B cell (primary cell): ENCODE measurements at regions not wholly inside any gene's neighbourhood (a gene's known extent, or its start where the extent isn't known, plus 50 kb on each side); places are given as distances from the start of the nearest gene placed in this dataset.

Experiments used
- ATAC-seq: fragments of 200-7000 bp; cut with Tn5 transposase; one replicate; pipeline ENCODE4 v1.10.0; 2021; ENCODE audit warnings: low read depth, mild to moderate bottlenecking, moderate number of reproducible peaks, moderate library complexity
- CTCF ChIA-PET: fragments of 350-600 bp; sonication (Branson Sonifier 250); formaldehyde crosslinking; loops from one replicate; lab custom pipeline; 2021; ENCODE audit warnings: antibody characterized with exemption, inconsistent platforms; lab: Charles Lee
- POLR2A ChIA-PET: fragments of 350-600 bp; sonication (Branson Sonifier 250); formaldehyde crosslinking; loops from one replicate; lab custom pipeline; 2021; ENCODE audit warnings: antibody characterized with exemption; lab: Charles Lee
- DNase-seq: peaks from one replicate; pipeline ENCODE4 v3.0.0; 2013
- H2AFZ ChIP-seq: 2 replicates; pipeline ENCODE4 v1.6.1; 2012; ENCODE audit warnings: mild to moderate bottlenecking, low read depth, low read length; ENCODE audit not compliant: insufficient read depth, poor library complexity, severe bottlenecking
- H3K27ac ChIP-seq, 2 donors: 1 replicate in 1 of 2; 2 replicates in 1 of 2; pipeline ENCODE4 v1.5.1; 2012 to 2013; ENCODE audit warnings: low read length in 2 of 2, mild to moderate bottlenecking in 2 of 2, moderate library complexity in 1 of 2
- H3K27me3 ChIP-seq, 4 experiments: fragments of 200-600 bp in 1 of 4; sonication (generic) in 1 of 4; replicated peaks in 1 of 4; 1 replicate in 2 of 4; 2 replicates in 2 of 4; pipeline versions ENCODE4 v1.6.1 to v1.7.0; 2013 to 2016; ENCODE audit warnings: low read length in 3 of 4, mild to moderate bottlenecking in 2 of 4, mixed read lengths in 1 of 4, moderate library complexity in 1 of 4; ENCODE audit not compliant: insufficient read depth in 4 of 4, control insufficient read depth in 3 of 4; ENCODE audit errors: control extremely low read depth in 1 of 4
- H3K36me3 ChIP-seq, 2 experiments: replicated peaks in 1 of 2; 1 replicate in 1 of 2; 2 replicates in 1 of 2; pipeline versions ENCODE4 v1.6.1 to v1.7.1; 2013; ENCODE audit warnings: low read length in 1 of 2; ENCODE audit not compliant: insufficient read depth in 2 of 2, control insufficient read depth in 1 of 2; ENCODE audit errors: control extremely low read depth in 1 of 2, extremely low read depth in 1 of 2
- H3K4me1 ChIP-seq, 2 donors: fragments of 200-600 bp in 1 of 2; sonication (generic) in 1 of 2; 1 replicate in 1 of 2; 2 replicates in 1 of 2; pipeline versions ENCODE4 v1.5.1 to v1.6.1; 2013 to 2017; ENCODE audit warnings: low read length in 2 of 2; ENCODE audit not compliant: control insufficient read depth in 2 of 2, insufficient read depth in 2 of 2
- H3K4me2 ChIP-seq: replicated peaks from 2 replicates; pipeline ENCODE3; 2012; ENCODE audit warnings: mild to moderate bottlenecking, low read depth, low read length; ENCODE audit not compliant: poor library complexity, severe bottlenecking
- H3K4me3 ChIP-seq, 5 experiments: fragments of 200-600 bp in 1 of 5; sonication (generic) in 1 of 5; 1 replicate in 3 of 5; 2 replicates in 2 of 5; pipeline versions ENCODE4 v1.5.1 to v1.7.0; 2011 to 2016; ENCODE audit warnings: low read length in 4 of 5, mild to moderate bottlenecking in 4 of 5, low read depth in 2 of 5, control low read depth in 1 of 5, moderate library complexity in 1 of 5; ENCODE audit not compliant: insufficient read depth in 1 of 5; ENCODE audit errors: control extremely low read depth in 1 of 5, extremely low read depth in 1 of 5
- H3K79me2 ChIP-seq: fragments of 200-600 bp; sonication (generic); one replicate; pipeline ENCODE4 v1.6.0; 2016; ENCODE audit warnings: low read length; ENCODE audit not compliant: control insufficient read depth, insufficient read depth
- H3K9ac ChIP-seq: fragments of 200-600 bp; sonication (generic); 2 replicates; pipeline ENCODE4 v1.6.1; 2017; ENCODE audit warnings: mild to moderate bottlenecking, low read length, moderate library complexity
- H3K9me3 ChIP-seq, 3 donors: one replicate each; pipeline versions ENCODE4 v1.6.1 to v1.7.1; 2013; ENCODE audit warnings: low read length in 2 of 3; ENCODE audit not compliant: control insufficient read depth in 2 of 3, insufficient read depth in 1 of 3; ENCODE audit errors: control extremely low read depth in 1 of 3
- H4K20me1 ChIP-seq: 2 replicates; pipeline ENCODE4 v1.6.0; 2012; ENCODE audit warnings: mild to moderate bottlenecking, low read length; ENCODE audit not compliant: insufficient read depth, control insufficient read depth, poor library complexity, severe bottlenecking
- H3K27ac Mint-ChIP-seq: one replicate; pipeline ENCODE4 v1.8.0; 2021; ENCODE audit warnings: mixed read lengths
- H3K27me3 Mint-ChIP-seq: one replicate; pipeline ENCODE4 v1.8.0; 2021; ENCODE audit warnings: mixed read lengths
- H3K4me1 Mint-ChIP-seq: one replicate; pipeline ENCODE4 v1.8.0; 2021; ENCODE audit warnings: mixed read lengths
- H3K4me3 Mint-ChIP-seq: one replicate; pipeline ENCODE4 v1.8.0; 2021; ENCODE audit warnings: mixed read lengths
- H3K9me3 Mint-ChIP-seq: one replicate; pipeline ENCODE4 v1.8.0; 2022; ENCODE audit warnings: mixed read lengths; ENCODE audit not compliant: insufficient read depth
- CTCF ChIP-seq: fragments of 200-600 bp; IDR thresholded peaks from one replicate; pipeline ENCODE4 v1.8.0; 2022; ENCODE audit warnings: antibody characterized with exemption, mild to moderate bottlenecking
- EZH2 ChIP-seq: IDR thresholded peaks from 2 replicates; pipeline ENCODE4 v1.6.1; 2012; ENCODE audit warnings: borderline replicate concordance, low read depth, mild to moderate bottlenecking, moderate library complexity, low read length; ENCODE audit not compliant: insufficient read depth, poor library complexity, severe bottlenecking
- WGBS: methylation state at CpG from one replicate; pipeline ENCODE4 v1.1.5; 2013; ENCODE audit warnings: missing lambda C conversion rate; ENCODE audit not compliant: insufficient coverage; 5-methylcytosine and 5-hydroxymethylcytosine counted together
- intact Hi-C: fragments of 100-400 bp; cut with micrococcal nuclease; formaldehyde crosslinking; loops from one replicate; pipeline ENCODE4 v1.10.0; 2022

- ChIA-PET POLR2A (no interaction called here), CTCF (no interaction called here)
- Histone ChIP-seq H3K79me2 (no peaks in the 10 kb centered on the region), H3K27me3 (no peaks in the 10 kb centered on the region), H4K20me1 (no peaks in the 10 kb centered on the region), H3K4me2 (no peak overlapping the region), H2AFZ (no peak overlapping the region), H3K4me3 (no peak overlapping the region), H3K4me1 (no peaks in the 10 kb centered on the region), H3K27ac (no peak overlapping the region), H3K36me3 (no peaks in the 10 kb centered on the region), H3K9me3 (peaks cover 0 to 9% (median 0%) of the 10 kb centered on the region in 3 donors), H3K9ac (no peak overlapping the region)
- no peaks in the 10 kb centered on the region for H3K4me1 Mint-ChIP-seq
- peaks cover 3% of the 10 kb centered on the region for H3K9me3 Mint-ChIP-seq
- DNase-seq (no peak), ATAC-seq (no peak)
- H3K27ac Mint-ChIP-seq = no peak overlapping the region
- no peaks in the 10 kb centered on the region for H3K27me3 Mint-ChIP-seq
- H3K4me3 Mint-ChIP-seq = no peak overlapping the region
- WGBS = 100% methylated on average over 1 of the region's 3 CpGs
- no peak for TF ChIP-seq EZH2
- no peak for TF ChIP-seq CTCF
- intact Hi-C loops = no loop called here
Measured at GRCh38 chr20:56758706-56759105, 129.6 kb downstream of the TFAP2C start.

- 89% methylated on average over 8 of the region's 8 CpGs for WGBS
- no peak overlapping the region for H3K27ac Mint-ChIP-seq
- no peaks in the 10 kb centered on the region for H3K27me3 ChIP-seq
- no peak overlapping the region for H3K4me3 ChIP-seq
- no peaks in the 10 kb centered on the region for H3K79me2 ChIP-seq
- H4K20me1 ChIP-seq = no peaks in the 10 kb centered on the region
- intact Hi-C loops = no loop called here
- ChIA-PET CTCF (no interaction called here), POLR2A (no interaction called here)
- H3K27me3 Mint-ChIP-seq = no peaks in the 10 kb centered on the region
- H3K9me3 ChIP-seq = peaks cover 0 to 9% (median 0%) of the 10 kb centered on the region in 3 donors
- no peak overlapping the region for H3K4me3 Mint-ChIP-seq
- ATAC-seq (no peak), DNase-seq (no peak)
- peaks cover 3% of the 10 kb centered on the region for H3K9me3 Mint-ChIP-seq
- H3K27ac ChIP-seq = no peak overlapping the region
- TF ChIP-seq CTCF (no peak), EZH2 (no peak)
- no peak overlapping the region for H3K4me2 ChIP-seq
- H2AFZ ChIP-seq = no peak overlapping the region
- H3K36me3 ChIP-seq = no peaks in the 10 kb centered on the region
- no peaks in the 10 kb centered on the region for H3K4me1 Mint-ChIP-seq
- no peaks in the 10 kb centered on the region for H3K4me1 ChIP-seq
- H3K9ac ChIP-seq = no peak overlapping the region
Measured at GRCh38 chr20:56759741-56760278, 130.7 kb downstream of the TFAP2C start.
